Esophagus muscularis mucosa (tissue), 4 donors: ENCODE measurements at regions not wholly inside any gene's neighbourhood (a gene's known extent, or its start where the extent isn't known, plus 50 kb on each side); places are given as distances from the start of the nearest gene placed in this dataset.

Source experiments
- DNase-seq: peaks from one replicate; pipeline ENCODE4 v3.0.0-alpha.2; 2017; ENCODE audit errors: extremely low spot score
- H3K27ac ChIP-seq, 4 donors: fragments of 200-600 bp; sonication (generic); replicated peaks in 1 of 4; 1 replicate in 3 of 4; 2 replicates in 1 of 4; pipeline ENCODE4 v1.5.1; 2016 to 2019; ENCODE audit warnings: mild to moderate bottlenecking in 1 of 4
- H3K27me3 ChIP-seq, 4 donors: fragments of 200-600 bp; sonication (generic); one replicate each; pipeline versions ENCODE4 v1.5.1 to v1.6.0; 2016 to 2019
- H3K36me3 ChIP-seq, 4 donors: fragments of 200-600 bp; sonication (generic); one replicate each; pipeline ENCODE4 v1.5.1; 2016 to 2019
- H3K4me1 ChIP-seq, 4 donors: fragments of 200-600 bp; sonication (generic); one replicate each; pipeline ENCODE4 v1.5.1; 2016 to 2019
- H3K4me3 ChIP-seq, 4 donors: fragments of 200-600 bp; sonication (generic); 1 replicate in 2 of 4; 2 replicates in 2 of 4; pipeline ENCODE4 v1.5.1; 2016 to 2019; ENCODE audit warnings: mild to moderate bottlenecking in 4 of 4, moderate library complexity in 1 of 4
- H3K9me3 ChIP-seq, 4 donors: fragments of 200-600 bp; sonication (generic); 1 replicate in 3 of 4; 2 replicates in 1 of 4; pipeline ENCODE4 v1.5.1; 2016 to 2019
- EP300 ChIP-seq: sonication (generic); formaldehyde crosslinking; IDR thresholded peaks from one replicate; pipeline ENCODE4 v1.6.1; 2017; ENCODE audit warnings: antibody characterized with exemption
- POLR2A ChIP-seq: fragments of 450-650 bp; IDR thresholded peaks from one replicate; pipeline ENCODE4 v1.6.1; 2017; ENCODE audit warnings: antibody characterized with exemption, moderate library complexity, mild to moderate bottlenecking, low read depth
- POLR2AphosphoS5 ChIP-seq, 2 donors: sonication (generic); formaldehyde crosslinking; IDR thresholded peaks; one replicate each; pipeline ENCODE4 v1.6.1; 2017; ENCODE audit warnings: antibody characterized with exemption in 2 of 2
- WGBS: methylation state at CpG from one replicate; pipeline ENCODE4 v1.1.5; 2018; 5-methylcytosine and 5-hydroxymethylcytosine counted together
- intact Hi-C: fragments of 100-400 bp; cut with DNase I; formaldehyde crosslinking; loops from one replicate; pipeline ENCODE4 v1.15.1; 2023
- TF ChIP-seq, protein P1 (sequence below), 3 experiments: fragments of 200-600 bp in 2 of 3; fragments of 450-650 bp in 1 of 3; sonication (generic) in 2 of 3; IDR thresholded peaks; one replicate each; pipeline ENCODE4 v1.5.1; 2017 to 2019; ENCODE audit warnings: antibody characterized with exemption in 3 of 3, mild to moderate bottlenecking in 2 of 3, moderate library complexity in 1 of 3

DNA sequence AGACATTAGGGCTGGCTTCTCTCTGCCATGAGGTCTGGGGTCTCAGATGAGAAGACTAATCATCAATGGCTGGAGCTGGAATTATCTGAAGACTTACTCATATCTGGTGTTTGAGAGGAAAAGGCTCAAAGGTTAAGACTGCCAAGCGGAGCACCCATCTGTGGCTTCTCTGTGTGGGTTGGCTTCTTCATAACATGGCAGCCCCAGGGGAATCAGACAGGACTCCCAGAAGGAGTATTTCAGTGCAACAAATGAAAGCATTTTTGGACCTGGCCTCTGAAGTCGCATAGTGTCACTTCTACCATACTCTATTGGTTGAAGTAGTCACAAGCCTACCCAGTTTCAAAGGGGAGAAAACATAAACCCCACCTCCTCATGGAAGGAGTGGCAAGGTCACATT, 171.8 kb upstream of the KRR1 start:
- Histone ChIP-seq H3K27ac (no peak overlapping the region), H3K27me3 (no peaks in the 10 kb centered on the region), H3K36me3 (no peaks in the 10 kb centered on the region), H3K4me1 (no peaks in the 10 kb centered on the region), H3K9me3 (no peaks in the 10 kb centered on the region), H3K4me3 (no peak overlapping the region)
- 100% methylated on average over 2 of the region's 2 CpGs for WGBS
- no peak for DNase-seq
- no peak for TF ChIP-seq POLR2A
- no peak for TF ChIP-seq POLR2AphosphoS5 (IDR thresholded peaks at IDR 0.05)
- no peak for TF ChIP-seq EP300
- TF ChIP-seq, protein P1, sequence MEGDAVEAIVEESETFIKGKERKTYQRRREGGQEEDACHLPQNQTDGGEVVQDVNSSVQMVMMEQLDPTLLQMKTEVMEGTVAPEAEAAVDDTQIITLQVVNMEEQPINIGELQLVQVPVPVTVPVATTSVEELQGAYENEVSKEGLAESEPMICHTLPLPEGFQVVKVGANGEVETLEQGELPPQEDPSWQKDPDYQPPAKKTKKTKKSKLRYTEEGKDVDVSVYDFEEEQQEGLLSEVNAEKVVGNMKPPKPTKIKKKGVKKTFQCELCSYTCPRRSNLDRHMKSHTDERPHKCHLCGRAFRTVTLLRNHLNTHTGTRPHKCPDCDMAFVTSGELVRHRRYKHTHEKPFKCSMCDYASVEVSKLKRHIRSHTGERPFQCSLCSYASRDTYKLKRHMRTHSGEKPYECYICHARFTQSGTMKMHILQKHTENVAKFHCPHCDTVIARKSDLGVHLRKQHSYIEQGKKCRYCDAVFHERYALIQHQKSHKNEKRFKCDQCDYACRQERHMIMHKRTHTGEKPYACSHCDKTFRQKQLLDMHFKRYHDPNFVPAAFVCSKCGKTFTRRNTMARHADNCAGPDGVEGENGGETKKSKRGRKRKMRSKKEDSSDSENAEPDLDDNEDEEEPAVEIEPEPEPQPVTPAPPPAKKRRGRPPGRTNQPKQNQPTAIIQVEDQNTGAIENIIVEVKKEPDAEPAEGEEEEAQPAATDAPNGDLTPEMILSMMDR (IDR thresholded peaks at IDR 0.05): no peak
- intact Hi-C loops: no loop called here

DNA sequence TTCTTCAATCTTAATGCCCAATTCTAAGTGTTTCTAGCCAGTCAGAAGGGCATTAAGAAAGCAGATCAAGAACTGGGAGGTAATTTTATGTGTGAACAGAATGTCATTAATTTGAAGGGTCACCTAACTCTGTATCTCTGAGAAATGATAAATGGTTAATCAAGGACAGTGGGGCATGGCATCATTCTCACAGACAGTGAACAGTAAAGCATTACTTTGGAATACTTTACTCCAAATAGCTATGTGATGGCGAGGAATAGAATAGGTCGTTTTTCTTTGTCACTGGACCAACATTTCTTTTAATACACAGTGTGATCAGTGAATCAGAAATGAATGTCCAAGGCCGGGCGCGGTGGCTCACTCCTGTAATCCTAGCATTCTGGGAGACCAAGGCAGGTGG, 166.1 kb upstream of the KRR1 start:
- no peak for TF ChIP-seq EP300
- no peak for TF ChIP-seq POLR2AphosphoS5 (IDR thresholded peaks at IDR 0.05)
- TF ChIP-seq, protein P1 (IDR thresholded peaks at IDR 0.05): no peak
- TF ChIP-seq POLR2A: no peak

DNA sequence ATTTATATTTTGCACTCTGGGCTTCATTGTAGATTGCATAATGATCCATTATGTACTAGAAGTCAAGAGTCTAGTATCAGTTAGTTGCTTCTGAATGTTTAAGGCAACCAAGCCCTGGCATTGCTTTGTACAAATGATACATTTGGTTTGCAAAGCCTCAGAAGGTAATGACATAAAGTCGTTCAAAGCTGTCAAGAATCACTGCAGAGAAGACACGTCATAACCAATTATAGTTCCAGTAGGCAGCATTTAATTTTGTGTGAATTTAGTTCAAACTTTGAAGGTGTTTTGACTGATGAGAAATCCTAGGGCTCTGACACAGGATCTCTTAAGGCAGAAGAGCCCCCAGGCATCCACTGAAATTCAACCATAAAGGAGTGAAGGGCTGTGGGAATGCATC, 163.0 kb upstream of the KRR1 start:
- H3K27me3 ChIP-seq: no peaks in the 10 kb centered on the region
- TF ChIP-seq POLR2AphosphoS5 (IDR thresholded peaks at IDR 0.05) (no peak), EP300 (no peak), POLR2A (no peak)
- TF ChIP-seq, protein P1 (IDR thresholded peaks at IDR 0.05): no peak
- no peak for DNase-seq
- no peak overlapping the region for H3K27ac ChIP-seq
- intact Hi-C loops: no loop called here
- no peak overlapping the region for H3K4me3 ChIP-seq
- no peaks in the 10 kb centered on the region for H3K36me3 ChIP-seq
- no peaks in the 10 kb centered on the region for H3K4me1 ChIP-seq
- WGBS: 88% methylated on average over 2 of the region's 2 CpGs
- H3K9me3 ChIP-seq: no peaks in the 10 kb centered on the region

More for the DNA sequence above, 166.1 kb upstream of the KRR1 start:
- 96% methylated on average over 5 of the region's 5 CpGs for WGBS
- no peaks in the 10 kb centered on the region for H3K9me3 ChIP-seq
- no peak for DNase-seq
- H3K4me1 ChIP-seq: no peaks in the 10 kb centered on the region
- H3K27me3 ChIP-seq: no peaks in the 10 kb centered on the region
- H3K4me3 ChIP-seq: no peak overlapping the region
- no peaks in the 10 kb centered on the region for H3K36me3 ChIP-seq
- H3K27ac ChIP-seq: no peak overlapping the region
- intact Hi-C loops: no loop called here

DNA sequence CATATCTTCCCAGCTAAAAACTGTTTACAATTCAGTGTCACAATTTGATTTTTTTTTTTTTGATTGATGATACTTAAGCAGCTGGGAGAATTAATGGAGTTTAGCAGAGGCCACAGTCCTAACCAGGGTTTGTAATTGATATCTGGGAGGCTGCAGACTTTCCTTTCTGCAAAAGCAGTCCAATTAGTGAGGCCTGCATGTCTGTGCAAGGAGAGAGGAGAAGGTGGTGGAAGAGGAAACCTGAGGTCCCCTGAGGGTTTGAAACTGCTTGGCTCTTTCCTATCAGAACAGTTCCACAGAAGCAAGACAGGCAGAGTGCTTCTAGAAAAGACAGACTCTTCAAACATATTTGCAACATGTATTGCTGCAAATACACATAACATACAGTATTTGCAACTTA, 160.8 kb upstream of the KRR1 start:
- no peak for TF ChIP-seq POLR2A
- TF ChIP-seq EP300: no peak
- TF ChIP-seq, protein P1 (IDR thresholded peaks at IDR 0.05): no peak
- no peak for TF ChIP-seq POLR2AphosphoS5 (IDR thresholded peaks at IDR 0.05)
- H3K4me3 ChIP-seq: no peak overlapping the region
- no peak overlapping the region for H3K27ac ChIP-seq
- no peaks in the 10 kb centered on the region for H3K27me3 ChIP-seq
- intact Hi-C loops: no loop called here
- no peak for DNase-seq
- no peaks in the 10 kb centered on the region for H3K9me3 ChIP-seq
- no peaks in the 10 kb centered on the region for H3K4me1 ChIP-seq
- no peaks in the 10 kb centered on the region for H3K36me3 ChIP-seq

DNA sequence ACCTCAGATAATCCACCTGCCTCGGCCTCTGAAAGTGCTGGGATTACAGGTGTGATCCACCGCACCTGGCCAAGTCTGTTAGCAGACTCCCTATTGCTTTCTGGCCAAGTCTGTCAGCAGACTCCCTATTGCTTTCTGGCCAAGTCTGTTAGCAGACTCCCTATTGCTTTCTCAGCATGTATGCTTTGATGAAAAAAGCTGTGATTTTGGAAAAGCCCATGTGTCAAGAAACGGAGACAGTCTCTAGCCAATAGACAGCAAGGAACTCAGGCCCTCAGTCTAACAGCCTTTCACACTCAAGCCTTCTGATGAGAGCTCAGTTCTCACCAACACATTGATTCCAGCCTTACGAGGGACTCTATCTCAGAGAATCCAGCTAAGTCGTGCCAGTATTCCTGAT, 158.8 kb upstream of the KRR1 start:
- WGBS: 75% methylated on average over 5 of the region's 5 CpGs
- TF ChIP-seq POLR2AphosphoS5 (IDR thresholded peaks at IDR 0.05) (no peak), EP300 (no peak), POLR2A (no peak)
- TF ChIP-seq, protein P1 (IDR thresholded peaks at IDR 0.05): no peak
- no peaks in the 10 kb centered on the region for H3K36me3 ChIP-seq
- no peak overlapping the region for H3K27ac ChIP-seq
- no peaks in the 10 kb centered on the region for H3K27me3 ChIP-seq
- intact Hi-C loops: no loop called here
- H3K4me1 ChIP-seq: no peaks in the 10 kb centered on the region
- DNase-seq: no peak
- no peak overlapping the region for H3K4me3 ChIP-seq
- H3K9me3 ChIP-seq: no peaks in the 10 kb centered on the region
